Muscle of back (tissue), 3 donors: ENCODE measurements at regions not wholly inside any gene's neighbourhood (a gene's known extent, or its start where the extent isn't known, plus 50 kb on each side); places are given as distances from the start of the nearest gene placed in this dataset.

Experiments
- DNase-seq, 3 donors: peaks; one replicate each; pipeline versions ENCODE4 v3.0.0 to v3.0.0-alpha.2; 2013

GRCh38 chr20:6231556-6231955 is 108.7 kb upstream of the FERMT1 start:
- DNase-seq: no peak

GRCh38 chr20:6228302-6228843 is 105.5 kb upstream of the FERMT1 start:
- no peak for DNase-seq

GRCh38 chr20:6213311-6213710 is 90.5 kb upstream of the FERMT1 start:
- no peak for DNase-seq

DNA sequence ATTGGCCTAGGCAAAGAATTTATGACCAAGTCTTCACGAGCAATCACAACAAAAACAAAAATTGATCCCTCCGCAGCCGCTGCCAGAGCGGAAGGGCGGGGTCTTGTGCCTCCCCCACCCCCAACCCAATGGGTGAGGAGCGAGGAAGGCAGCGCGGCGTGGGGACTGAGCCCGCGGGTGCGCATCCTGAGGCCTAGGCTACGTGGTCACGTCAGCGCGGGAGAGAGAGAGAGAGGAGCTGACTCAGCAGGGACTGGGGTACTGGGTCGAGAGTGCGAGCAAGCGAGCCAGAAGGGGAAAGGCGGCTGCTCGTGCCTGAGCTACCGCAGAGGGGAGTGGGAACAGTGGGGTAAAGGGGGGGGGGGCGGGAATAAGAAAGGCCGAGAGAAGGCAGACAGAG is 90.1 kb upstream of the FERMT1 start:
- no peak for DNase-seq

- DNase-seq: no peak
Observed at GRCh38 chr20:6209093-6209492, 86.3 kb upstream of the FERMT1 start.

- no peak for DNase-seq
Observed at GRCh38 chr20:6200092-6200491, 77.3 kb upstream of the FERMT1 start.

DNA sequence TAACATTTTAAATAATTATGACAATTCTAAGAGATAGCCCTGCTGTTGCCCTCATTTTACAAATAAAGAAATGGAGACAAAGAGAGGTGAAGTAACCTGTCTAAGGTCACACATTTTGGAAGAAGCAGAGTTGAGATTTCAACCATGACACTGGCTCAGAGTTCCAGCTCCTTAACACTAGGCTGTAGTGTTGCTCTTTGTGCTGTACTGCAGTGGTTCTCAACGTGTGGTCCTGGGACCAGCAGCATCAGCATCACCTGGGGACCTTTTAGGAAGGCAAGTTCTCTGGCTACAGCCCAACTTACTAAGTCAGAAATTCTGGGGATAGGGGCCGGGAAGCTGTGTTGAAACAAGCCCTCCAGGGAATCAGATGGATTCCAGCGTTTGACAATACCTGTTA is 62.4 kb upstream of the FERMT1 start:
- DNase-seq: no peak

- DNase-seq: no peak
Observed at GRCh38 chr20:6184086-6184485, 61.3 kb upstream of the FERMT1 start.

GRCh38 chr20:6180531-6180930 is 57.7 kb upstream of the FERMT1 start:
- no peak for DNase-seq

GRCh38 chr20:6178537-6178936 is 55.7 kb upstream of the FERMT1 start:
- DNase-seq: peak; percentile 16 to 70 (median 40)

GRCh38 chr20:6173481-6173880 is 50.7 kb upstream of the FERMT1 start:
- no peak for DNase-seq
